OCI-LY7 (cell line): ENCODE measurements at regions not wholly inside any gene's neighbourhood (a gene's known extent, or its start where the extent isn't known, plus 50 kb on each side); places are given as distances from the start of the nearest gene placed in this dataset.

ENCODE experiments used
- CTCF ChIP-seq: fragments of 200-600 bp; sonication (generic); conservative IDR thresholded peaks from 2 replicates; pipeline ENCODE4 v1.5.1; 2014; ENCODE audit warnings: mild to moderate bottlenecking, antibody characterized with exemption, low read length, moderate library complexity, mixed read lengths
- EZH2phosphoT487 ChIP-seq: fragments of 200-600 bp; sonication (generic); IDR thresholded peaks from 2 replicates; pipeline ENCODE4 v1.6.1; 2018; ENCODE audit warnings: low read depth, borderline replicate concordance, mild to moderate bottlenecking, mixed run types, antibody characterized with exemption, low read length, moderate library complexity, mixed read lengths

- TF ChIP-seq CTCF (no peak), EZH2phosphoT487 (no peak)
These were observed 76.3 kb upstream of the ADRA2C start for GRCh38 chr4:3689576-3690550.
